Heart right ventricle (tissue), 16 donors: ENCODE measurements at regions not wholly inside any gene's neighbourhood (a gene's known extent, or its start where the extent isn't known, plus 50 kb on each side); places are given as distances from the start of the nearest gene placed in this dataset.

ENCODE experiments used
- ATAC-seq, 8 donors: fragments of 200-7000 bp; cut with Tn5 transposase; one replicate each; pipeline ENCODE4 v1.9.1; 2020; ENCODE audit warnings: mild to moderate bottlenecking in 8 of 8, moderate library complexity in 8 of 8, moderate number of reproducible peaks in 1 of 8
- DNase-seq, 2 donors: peaks; one replicate each; pipeline ENCODE4 v3.0.0-alpha.2; 2020
- H3K27ac ChIP-seq, 10 donors: fragments of 200-600 bp; sonication (generic) in 2 of 10; one replicate each; pipeline versions ENCODE4 v1.5.0 to v1.8.0; 2020 to 2022; ENCODE audit warnings: mild to moderate bottlenecking in 3 of 10
- H3K27me3 ChIP-seq, 7 donors: fragments of 200-600 bp; one replicate each; pipeline ENCODE4 v1.8.0; 2021 to 2022; ENCODE audit warnings: mild to moderate bottlenecking in 2 of 7
- H3K36me3 ChIP-seq, 9 donors: fragments of 200-600 bp; sonication (generic) in 1 of 9; one replicate each; pipeline versions ENCODE4 v1.5.0 to v1.8.0; 2020 to 2022; ENCODE audit warnings: mild to moderate bottlenecking in 2 of 9
- H3K4me1 ChIP-seq, 9 donors: fragments of 200-600 bp; sonication (generic) in 1 of 9; one replicate each; pipeline versions ENCODE4 v1.5.0 to v1.8.0; 2020 to 2022; ENCODE audit warnings: mild to moderate bottlenecking in 4 of 9
- H3K4me3 ChIP-seq, 10 donors: fragments of 200-600 bp; sonication (generic) in 2 of 10; one replicate each; pipeline versions ENCODE4 v1.5.0 to v1.8.0; 2020 to 2022; ENCODE audit warnings: mild to moderate bottlenecking in 7 of 10, moderate library complexity in 2 of 10
- H3K9me3 ChIP-seq, 11 donors: fragments of 200-600 bp in 10 of 11; sonication (generic) in 2 of 11; one replicate each; pipeline versions ENCODE4 v1.5.0 to v1.8.0; 2013 to 2022; ENCODE audit warnings: mild to moderate bottlenecking in 2 of 11, control low read depth in 1 of 11, moderate library complexity in 1 of 11
- WGBS, 2 donors: extraction: QIAGEN DNeasy Blood & Tissue Kit; methylation state at CpG; one replicate each; pipeline ENCODE4 v1.1.7; 2013; ENCODE audit warnings: inconsistent platforms in 1 of 2; 5-methylcytosine and 5-hydroxymethylcytosine counted together
- intact Hi-C, 10 donors: fragments of 100-400 bp; cut with DNase I; formaldehyde crosslinking; loops; one replicate each; pipeline versions ENCODE4 v1.11.1 to v1.14.2; 2022
- TF ChIP-seq, protein P1 (sequence below), 9 donors: fragments of 200-600 bp; sonication (generic) in 2 of 9; IDR thresholded peaks; one replicate each; pipeline versions ENCODE4 v1.5.0 to v1.8.0; 2021 to 2022; ENCODE audit warnings: antibody characterized with exemption in 9 of 9, mild to moderate bottlenecking in 5 of 9, moderate library complexity in 1 of 9
- donor health status: Arrhythmogenic right ventricular cardiomyopathy.
- donor health status: ischemic (EF 13 %, LVEDD 7.1; RV severe dilation, severe dysfunction).
- donor health status: healthy with polysubstance abuse.
- donor health status: DM: no; HTN: yes; CAD: no.
- donor health status: DM: no; HTN: no; CAD: no.
- donor health status: ischemic (EF 25% LVEDD 6.9; RV normal size, moderate dysfunction).
- donor health status: ischemic (EF 25% LVEDD 5.7; RV mildly dilated, moderate dysfunction).
- donor health status: healthy.
- donor health status: DM: yes; HTN: yes; CAD: no.
- donor health status: Ischemic cardiomyopathy.
- donor health status: ischemic (EF 35%, LVEDD 5.7; RV mildly dilated, moderate dysfunction).
- donor health status: nonischemic (EF 11% LVEDD 7.7; RV severe dilation, severe dysfunction).
- donor health status: DM: yes; HTN: yes; CAD: no.
- donor health status: PGD.
- donor health status: ischemic (EF 29% LVEDD 5.4; RV normal size, mild dysfunction).
- donor health status: nonischemic (EF 23%, LVEDD 6.1; RV moderate dilation, normal function).

DNA sequence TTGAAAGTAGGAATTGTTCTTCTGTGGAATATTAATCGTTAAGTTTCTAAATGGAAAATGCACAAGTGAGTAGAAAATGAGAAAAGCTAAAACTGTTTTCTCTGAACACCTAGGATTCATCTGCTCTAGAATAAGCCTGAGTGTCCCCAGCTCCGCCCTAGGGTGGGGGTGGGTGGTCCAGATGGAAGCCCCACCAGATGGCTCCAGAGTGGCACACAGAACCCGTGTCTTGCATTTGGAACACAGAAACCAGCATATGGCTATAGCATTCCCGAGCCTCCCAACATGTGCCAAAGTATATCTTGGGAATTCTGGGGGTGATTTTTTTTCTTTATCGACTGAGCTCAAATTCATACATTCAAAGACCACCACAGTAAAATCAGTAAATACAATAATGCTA lies 517.7 kb upstream of the PSMD7 start:
- intact Hi-C loops: no loop called here
- Histone ChIP-seq H3K9me3 (peaks cover 0 to 16% (median 7%) of the 10 kb centered on the region in 11 donors), H3K27ac (no peak overlapping the region), H3K36me3 (no peaks in the 10 kb centered on the region), H3K4me3 (no peak overlapping the region), H3K4me1 (no peaks in the 10 kb centered on the region), H3K27me3 (no peaks in the 10 kb centered on the region)
- 82 to 86% methylated on average over 5 of the region's 5 CpGs for WGBS, 2 donors
- TF ChIP-seq, protein P1, sequence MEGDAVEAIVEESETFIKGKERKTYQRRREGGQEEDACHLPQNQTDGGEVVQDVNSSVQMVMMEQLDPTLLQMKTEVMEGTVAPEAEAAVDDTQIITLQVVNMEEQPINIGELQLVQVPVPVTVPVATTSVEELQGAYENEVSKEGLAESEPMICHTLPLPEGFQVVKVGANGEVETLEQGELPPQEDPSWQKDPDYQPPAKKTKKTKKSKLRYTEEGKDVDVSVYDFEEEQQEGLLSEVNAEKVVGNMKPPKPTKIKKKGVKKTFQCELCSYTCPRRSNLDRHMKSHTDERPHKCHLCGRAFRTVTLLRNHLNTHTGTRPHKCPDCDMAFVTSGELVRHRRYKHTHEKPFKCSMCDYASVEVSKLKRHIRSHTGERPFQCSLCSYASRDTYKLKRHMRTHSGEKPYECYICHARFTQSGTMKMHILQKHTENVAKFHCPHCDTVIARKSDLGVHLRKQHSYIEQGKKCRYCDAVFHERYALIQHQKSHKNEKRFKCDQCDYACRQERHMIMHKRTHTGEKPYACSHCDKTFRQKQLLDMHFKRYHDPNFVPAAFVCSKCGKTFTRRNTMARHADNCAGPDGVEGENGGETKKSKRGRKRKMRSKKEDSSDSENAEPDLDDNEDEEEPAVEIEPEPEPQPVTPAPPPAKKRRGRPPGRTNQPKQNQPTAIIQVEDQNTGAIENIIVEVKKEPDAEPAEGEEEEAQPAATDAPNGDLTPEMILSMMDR (IDR thresholded peaks at IDR 0.05): no peak
- no peak for DNase-seq
- no peak for ATAC-seq

DNA sequence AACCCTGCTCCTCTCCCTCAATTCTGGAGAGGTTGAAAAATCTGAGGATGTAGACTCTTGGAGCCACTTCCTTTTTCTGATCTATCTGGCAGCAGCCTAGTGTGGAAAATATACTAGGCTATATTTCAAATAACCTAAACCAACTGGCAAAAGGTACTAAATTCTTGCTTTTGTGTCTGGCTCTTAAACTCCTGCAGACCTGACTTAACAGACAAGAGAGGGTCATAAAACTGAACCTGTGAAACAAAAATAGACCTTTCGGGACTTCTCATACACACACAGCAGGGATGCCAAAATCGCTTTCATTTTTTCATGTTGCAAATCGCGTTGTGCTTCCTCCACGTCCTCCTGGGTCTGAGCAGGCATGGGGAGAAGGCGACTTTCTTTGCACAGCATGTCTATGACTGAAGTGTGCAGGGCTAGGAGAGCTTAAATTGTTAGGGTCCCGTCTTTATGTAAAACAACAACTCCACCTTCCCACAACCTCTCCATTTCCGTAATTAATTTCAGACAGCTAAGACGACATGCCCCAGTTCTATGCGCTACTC lies 520.7 kb upstream of the PSMD7 start:
- Histone ChIP-seq H3K27ac (no peak overlapping the region), H3K4me1 (no peaks in the 10 kb centered on the region), H3K36me3 (no peaks in the 10 kb centered on the region), H3K27me3 (no peaks in the 10 kb centered on the region), H3K9me3 (no peaks in the 10 kb centered on the region), H3K4me3 (no peak overlapping the region)
- no peak for DNase-seq
- intact Hi-C loops: no loop called here
- TF ChIP-seq, protein P1 (IDR thresholded peaks at IDR 0.05): no peak
- no peak for ATAC-seq
- 75 to 80% methylated on average over 10 of the region's 10 CpGs for WGBS, 2 donors

DNA sequence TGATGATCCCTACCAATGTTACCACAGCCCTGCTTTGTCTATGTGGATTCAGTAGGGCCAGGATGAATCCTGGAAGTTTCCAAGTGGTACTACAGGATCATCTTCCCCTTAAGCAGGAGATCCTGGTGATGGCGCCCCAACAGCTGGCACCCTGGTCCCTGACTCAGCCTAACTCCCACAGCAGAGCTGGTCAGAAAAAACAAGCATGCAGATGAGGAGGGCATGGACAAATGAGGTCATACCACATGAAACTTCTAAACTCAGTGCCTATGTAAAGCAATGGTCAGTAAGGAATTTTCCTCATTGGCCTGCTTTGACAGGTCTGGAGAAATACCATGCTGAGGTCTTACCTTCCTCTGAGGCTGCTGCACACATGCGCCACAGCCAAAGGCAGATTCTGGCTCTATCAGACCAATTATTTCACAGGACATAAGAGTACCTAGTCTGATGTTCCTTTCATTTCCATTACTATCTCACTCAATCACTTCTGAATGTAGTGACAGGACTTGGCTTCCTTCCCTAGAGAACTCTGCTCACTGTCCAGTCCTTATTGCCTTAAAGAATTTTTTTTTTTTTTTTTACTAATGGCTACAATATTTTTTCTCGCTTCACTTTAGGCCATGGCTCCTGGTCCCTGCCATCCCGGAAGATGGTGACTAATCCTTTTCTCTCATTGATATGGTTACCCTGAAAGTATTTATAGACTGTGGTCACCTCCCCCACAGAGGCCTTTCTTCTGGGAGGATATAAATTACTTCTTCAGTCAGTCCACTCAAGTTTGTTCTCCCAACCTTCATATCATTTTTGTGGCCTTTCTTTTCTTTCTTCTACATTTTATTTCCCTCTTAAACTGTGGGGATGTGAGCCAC lies 525.2 kb upstream of the PSMD7 start:
- H3K36me3 ChIP-seq: no peaks in the 10 kb centered on the region
- no peak overlapping the region for H3K27ac ChIP-seq
- H3K4me3 ChIP-seq: no peak overlapping the region
- no peaks in the 10 kb centered on the region for H3K27me3 ChIP-seq
- WGBS, 2 donors: 77 to 84% methylated on average over 4 of the region's 4 CpGs
- ATAC-seq: no peak
- no peaks in the 10 kb centered on the region for H3K9me3 ChIP-seq
- TF ChIP-seq, protein P1 (IDR thresholded peaks at IDR 0.05): no peak
- H3K4me1 ChIP-seq: no peaks in the 10 kb centered on the region
- no peak for DNase-seq
- intact Hi-C loops: no loop called here

- no peak for DNase-seq
- Histone ChIP-seq H3K27ac (no peak overlapping the region), H3K4me3 (no peak overlapping the region), H3K9me3 (no peaks in the 10 kb centered on the region), H3K4me1 (no peaks in the 10 kb centered on the region), H3K27me3 (no peaks in the 10 kb centered on the region), H3K36me3 (no peaks in the 10 kb centered on the region)
- 28 to 47% methylated on average over 3 of the region's 3 CpGs for whole genome bisulfite sequencing, 2 donors
- intact Hi-C loops: no loop called here
- no peak for ATAC-seq
- TF ChIP-seq, protein P1 (IDR thresholded peaks at IDR 0.05): no peak
These were observed 527.8 kb upstream of the PSMD7 start for GRCh38 chr16:73768786-73769203.
